OCI-LY7 (cell line): ENCODE measurements at regions not wholly inside any gene's neighbourhood (a gene's known extent, or its start where the extent isn't known, plus 50 kb on each side); places are given as distances from the start of the nearest gene placed in this dataset.

Experiments used
- CTCF ChIP-seq: fragments of 200-600 bp; sonication (generic); conservative IDR thresholded peaks from 2 replicates; pipeline ENCODE4 v1.5.1; 2014; ENCODE audit warnings: mild to moderate bottlenecking, antibody characterized with exemption, low read length, moderate library complexity, mixed read lengths
- EZH2phosphoT487 ChIP-seq: fragments of 200-600 bp; sonication (generic); IDR thresholded peaks from 2 replicates; pipeline ENCODE4 v1.6.1; 2018; ENCODE audit warnings: low read depth, borderline replicate concordance, mild to moderate bottlenecking, mixed run types, antibody characterized with exemption, low read length, moderate library complexity, mixed read lengths

GRCh38 chr3:104887619-104888018 is 479.1 kb upstream of the ALCAM start:
- TF ChIP-seq CTCF = no peak
- TF ChIP-seq EZH2phosphoT487 = no peak
